ENCODE measurements at regions not wholly inside any gene's neighbourhood (a gene's known extent, or its start where the extent isn't known, plus 50 kb on each side); places are given as distances from the start of the nearest gene placed in this dataset.

DNA sequence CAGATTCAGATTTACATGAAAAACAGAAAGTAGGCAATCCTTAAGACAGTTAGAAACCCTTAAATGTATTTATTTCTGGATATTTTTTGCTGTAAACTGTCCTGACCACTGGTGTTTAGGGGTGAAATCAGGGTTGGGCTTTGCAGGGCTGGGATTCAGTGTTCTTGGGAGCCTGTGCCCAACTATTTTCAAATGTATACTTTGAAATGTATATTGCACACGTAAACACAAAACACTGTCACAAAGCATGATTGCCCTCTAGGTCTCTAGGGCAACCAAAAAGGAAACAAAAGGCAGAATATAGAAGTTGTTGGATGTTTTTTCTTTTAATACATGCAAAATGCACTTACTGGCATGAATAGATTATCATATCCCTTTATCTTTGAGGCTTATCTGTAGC, 1185.4 kb downstream of the DIAPH3 start:
- no peak for TF ChIP-seq NANOG (IDR thresholded peaks at IDR 0.05; ENCODE audit: borderline replicate concordance)
- TF ChIP-seq, protein P1, sequence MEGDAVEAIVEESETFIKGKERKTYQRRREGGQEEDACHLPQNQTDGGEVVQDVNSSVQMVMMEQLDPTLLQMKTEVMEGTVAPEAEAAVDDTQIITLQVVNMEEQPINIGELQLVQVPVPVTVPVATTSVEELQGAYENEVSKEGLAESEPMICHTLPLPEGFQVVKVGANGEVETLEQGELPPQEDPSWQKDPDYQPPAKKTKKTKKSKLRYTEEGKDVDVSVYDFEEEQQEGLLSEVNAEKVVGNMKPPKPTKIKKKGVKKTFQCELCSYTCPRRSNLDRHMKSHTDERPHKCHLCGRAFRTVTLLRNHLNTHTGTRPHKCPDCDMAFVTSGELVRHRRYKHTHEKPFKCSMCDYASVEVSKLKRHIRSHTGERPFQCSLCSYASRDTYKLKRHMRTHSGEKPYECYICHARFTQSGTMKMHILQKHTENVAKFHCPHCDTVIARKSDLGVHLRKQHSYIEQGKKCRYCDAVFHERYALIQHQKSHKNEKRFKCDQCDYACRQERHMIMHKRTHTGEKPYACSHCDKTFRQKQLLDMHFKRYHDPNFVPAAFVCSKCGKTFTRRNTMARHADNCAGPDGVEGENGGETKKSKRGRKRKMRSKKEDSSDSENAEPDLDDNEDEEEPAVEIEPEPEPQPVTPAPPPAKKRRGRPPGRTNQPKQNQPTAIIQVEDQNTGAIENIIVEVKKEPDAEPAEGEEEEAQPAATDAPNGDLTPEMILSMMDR (conservative IDR thresholded peaks at IDR 0.05; ENCODE audit: low read depth in 2 of 2) = no peak
- TF ChIP-seq EZH2 (IDR thresholded peaks at IDR 0.05; ENCODE audit: low read depth, unreplicated experiment) = no peak
- no peak for TF ChIP-seq EZH2phosphoT487 (IDR thresholded peaks at IDR 0.05; ENCODE audit: unreplicated experiment)
- no peak for TF ChIP-seq POLR2AphosphoS5 (IDR thresholded peaks at IDR 0.05; ENCODE audit: low read depth)
- TF ChIP-seq CREB1 (CRISPR knock-in tag; IDR thresholded peaks at IDR 0.05; ENCODE audit: low read depth) = no peak
- no peak for TF ChIP-seq STAT1 (IDR thresholded peaks at IDR 0.05; ENCODE audit: unreplicated experiment)
- TF ChIP-seq, protein P2, sequence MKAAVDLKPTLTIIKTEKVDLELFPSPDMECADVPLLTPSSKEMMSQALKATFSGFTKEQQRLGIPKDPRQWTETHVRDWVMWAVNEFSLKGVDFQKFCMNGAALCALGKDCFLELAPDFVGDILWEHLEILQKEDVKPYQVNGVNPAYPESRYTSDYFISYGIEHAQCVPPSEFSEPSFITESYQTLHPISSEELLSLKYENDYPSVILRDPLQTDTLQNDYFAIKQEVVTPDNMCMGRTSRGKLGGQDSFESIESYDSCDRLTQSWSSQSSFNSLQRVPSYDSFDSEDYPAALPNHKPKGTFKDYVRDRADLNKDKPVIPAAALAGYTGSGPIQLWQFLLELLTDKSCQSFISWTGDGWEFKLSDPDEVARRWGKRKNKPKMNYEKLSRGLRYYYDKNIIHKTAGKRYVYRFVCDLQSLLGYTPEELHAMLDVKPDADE (IDR thresholded peaks at IDR 0.05) = no peak
- TF ChIP-seq, protein P3, sequence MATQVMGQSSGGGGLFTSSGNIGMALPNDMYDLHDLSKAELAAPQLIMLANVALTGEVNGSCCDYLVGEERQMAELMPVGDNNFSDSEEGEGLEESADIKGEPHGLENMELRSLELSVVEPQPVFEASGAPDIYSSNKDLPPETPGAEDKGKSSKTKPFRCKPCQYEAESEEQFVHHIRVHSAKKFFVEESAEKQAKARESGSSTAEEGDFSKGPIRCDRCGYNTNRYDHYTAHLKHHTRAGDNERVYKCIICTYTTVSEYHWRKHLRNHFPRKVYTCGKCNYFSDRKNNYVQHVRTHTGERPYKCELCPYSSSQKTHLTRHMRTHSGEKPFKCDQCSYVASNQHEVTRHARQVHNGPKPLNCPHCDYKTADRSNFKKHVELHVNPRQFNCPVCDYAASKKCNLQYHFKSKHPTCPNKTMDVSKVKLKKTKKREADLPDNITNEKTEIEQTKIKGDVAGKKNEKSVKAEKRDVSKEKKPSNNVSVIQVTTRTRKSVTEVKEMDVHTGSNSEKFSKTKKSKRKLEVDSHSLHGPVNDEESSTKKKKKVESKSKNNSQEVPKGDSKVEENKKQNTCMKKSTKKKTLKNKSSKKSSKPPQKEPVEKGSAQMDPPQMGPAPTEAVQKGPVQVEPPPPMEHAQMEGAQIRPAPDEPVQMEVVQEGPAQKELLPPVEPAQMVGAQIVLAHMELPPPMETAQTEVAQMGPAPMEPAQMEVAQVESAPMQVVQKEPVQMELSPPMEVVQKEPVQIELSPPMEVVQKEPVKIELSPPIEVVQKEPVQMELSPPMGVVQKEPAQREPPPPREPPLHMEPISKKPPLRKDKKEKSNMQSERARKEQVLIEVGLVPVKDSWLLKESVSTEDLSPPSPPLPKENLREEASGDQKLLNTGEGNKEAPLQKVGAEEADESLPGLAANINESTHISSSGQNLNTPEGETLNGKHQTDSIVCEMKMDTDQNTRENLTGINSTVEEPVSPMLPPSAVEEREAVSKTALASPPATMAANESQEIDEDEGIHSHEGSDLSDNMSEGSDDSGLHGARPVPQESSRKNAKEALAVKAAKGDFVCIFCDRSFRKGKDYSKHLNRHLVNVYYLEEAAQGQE (IDR thresholded peaks at IDR 0.05; ENCODE audit: unreplicated experiment) = no peak
- TF ChIP-seq JUNB (IDR thresholded peaks at IDR 0.05; ENCODE audit: unreplicated experiment) = no peak

All from GM23338 (cell line).